HL-60 (cell line): ENCODE measurements at regions not wholly inside any gene's neighbourhood (a gene's known extent, or its start where the extent isn't known, plus 50 kb on each side); places are given as distances from the start of the nearest gene placed in this dataset.

ENCODE experiments used
- CTCF ChIP-seq: IDR thresholded peaks from one replicate; pipeline ENCODE4 v1.5.1; 2011; ENCODE audit warnings: low read length, control low read depth, inconsistent platforms; ENCODE audit not compliant: insufficient read depth
- GABPA ChIP-seq: IDR thresholded peaks from 2 replicates; pipeline ENCODE4 v1.6.1; 2012; ENCODE audit warnings: low read depth
- POLR2AphosphoS5 ChIP-seq: IDR thresholded peaks from 2 replicates; pipeline ENCODE4 v1.6.1; 2012; ENCODE audit warnings: low read depth

- TF ChIP-seq CTCF (no peak), POLR2AphosphoS5 (no peak), GABPA (no peak)
These were observed 920.1 kb downstream of the LTN1 start for GRCh38 chr21:28072601-28073000.
